Brain microvascular endothelial cell (primary cell): ENCODE measurements at regions not wholly inside any gene's neighbourhood (a gene's known extent, or its start where the extent isn't known, plus 50 kb on each side); places are given as distances from the start of the nearest gene placed in this dataset.
A peak's percentile ranks its signal among the peaks of the same experiment; 100 is the strongest.

ENCODE experiments used
- DNase-seq: peaks from one replicate; pipeline ENCODE4 v3.0.0-alpha.2; 2020
- H3K27ac ChIP-seq: fragments of 250-450 bp; sonication (Bioruptor Pico); 2 replicates; pipeline ENCODE4 v1.5.1; 2020; ENCODE audit warnings: mild to moderate bottlenecking, moderate library complexity
- H3K27me3 ChIP-seq: fragments of 250-450 bp; sonication (Bioruptor Pico); replicated peaks from 2 replicates; pipeline ENCODE4 v1.5.1; 2020; ENCODE audit warnings: mild to moderate bottlenecking
- H3K36me3 ChIP-seq: fragments of 250-450 bp; sonication (Bioruptor Pico); replicated peaks from 2 replicates; pipeline ENCODE4 v1.5.1; 2020; ENCODE audit warnings: mild to moderate bottlenecking
- H3K4me3 ChIP-seq: 2 replicates; pipeline ENCODE4 v1.5.1; 2011; ENCODE audit warnings: low read depth, mild to moderate bottlenecking, control low read depth, low read length, moderate library complexity
- in situ Hi-C: cut with HindIII; loops from 2 replicates; pipeline ENCODE4 v1.10.0; 2017; ENCODE audit warnings: low sequenced_read_pairs, low pct_ligation_motif_present
- TF ChIP-seq, protein P1 (sequence below): IDR thresholded peaks from 2 replicates; pipeline ENCODE4 v1.5.1; 2011; ENCODE audit warnings: low read depth, mild to moderate bottlenecking, moderate library complexity, low read length, control low read depth, inconsistent platforms; ENCODE audit errors: missing control alignments

GRCh38 chr1:79198832-79199231 is 192.3 kb upstream of the ADGRL4 start:
- no peak overlapping the region for H3K27ac ChIP-seq
- in situ Hi-C loops = loop anchor here (25.0 kb wide), 1 partner anchor 362 kb away; no protein-coding TSS in a partner anchor
- TF ChIP-seq, protein P1, sequence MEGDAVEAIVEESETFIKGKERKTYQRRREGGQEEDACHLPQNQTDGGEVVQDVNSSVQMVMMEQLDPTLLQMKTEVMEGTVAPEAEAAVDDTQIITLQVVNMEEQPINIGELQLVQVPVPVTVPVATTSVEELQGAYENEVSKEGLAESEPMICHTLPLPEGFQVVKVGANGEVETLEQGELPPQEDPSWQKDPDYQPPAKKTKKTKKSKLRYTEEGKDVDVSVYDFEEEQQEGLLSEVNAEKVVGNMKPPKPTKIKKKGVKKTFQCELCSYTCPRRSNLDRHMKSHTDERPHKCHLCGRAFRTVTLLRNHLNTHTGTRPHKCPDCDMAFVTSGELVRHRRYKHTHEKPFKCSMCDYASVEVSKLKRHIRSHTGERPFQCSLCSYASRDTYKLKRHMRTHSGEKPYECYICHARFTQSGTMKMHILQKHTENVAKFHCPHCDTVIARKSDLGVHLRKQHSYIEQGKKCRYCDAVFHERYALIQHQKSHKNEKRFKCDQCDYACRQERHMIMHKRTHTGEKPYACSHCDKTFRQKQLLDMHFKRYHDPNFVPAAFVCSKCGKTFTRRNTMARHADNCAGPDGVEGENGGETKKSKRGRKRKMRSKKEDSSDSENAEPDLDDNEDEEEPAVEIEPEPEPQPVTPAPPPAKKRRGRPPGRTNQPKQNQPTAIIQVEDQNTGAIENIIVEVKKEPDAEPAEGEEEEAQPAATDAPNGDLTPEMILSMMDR = no peak
- no peaks in the 10 kb centered on the region for H3K27me3 ChIP-seq
- H3K4me3 ChIP-seq = no peak overlapping the region
- H3K36me3 ChIP-seq = no peaks in the 10 kb centered on the region
- DNase-seq = no peak

DNA sequence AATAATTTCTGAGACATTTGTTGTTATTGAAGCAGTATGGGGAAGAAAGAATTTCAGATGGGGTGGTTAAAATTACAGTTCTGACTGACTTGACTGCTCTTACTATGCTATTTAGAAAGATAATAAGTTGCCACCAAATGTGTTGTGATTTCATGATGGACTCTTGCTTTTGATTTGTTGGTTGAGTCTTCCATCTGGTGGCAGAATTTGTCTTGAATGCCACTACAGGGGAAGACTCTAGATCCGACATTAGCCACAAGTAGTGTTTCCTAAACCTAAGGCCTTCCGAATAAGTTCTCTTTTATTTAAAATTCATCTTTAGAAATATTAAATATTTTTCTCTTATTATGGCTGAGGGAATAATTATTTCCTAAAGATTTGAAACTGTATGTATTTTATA is 190.9 kb upstream of the ADGRL4 start:
- H3K27me3 ChIP-seq = no peaks in the 10 kb centered on the region
- no peaks in the 10 kb centered on the region for H3K36me3 ChIP-seq
- TF ChIP-seq, protein P1 = peak; percentile 48
- in situ Hi-C loops = loop anchor here (25.0 kb wide), 1 partner anchor 360 kb away; no protein-coding TSS in a partner anchor
- peak; percentile 19 for DNase-seq
- no peak overlapping the region for H3K4me3 ChIP-seq
- no peak overlapping the region for H3K27ac ChIP-seq

DNA sequence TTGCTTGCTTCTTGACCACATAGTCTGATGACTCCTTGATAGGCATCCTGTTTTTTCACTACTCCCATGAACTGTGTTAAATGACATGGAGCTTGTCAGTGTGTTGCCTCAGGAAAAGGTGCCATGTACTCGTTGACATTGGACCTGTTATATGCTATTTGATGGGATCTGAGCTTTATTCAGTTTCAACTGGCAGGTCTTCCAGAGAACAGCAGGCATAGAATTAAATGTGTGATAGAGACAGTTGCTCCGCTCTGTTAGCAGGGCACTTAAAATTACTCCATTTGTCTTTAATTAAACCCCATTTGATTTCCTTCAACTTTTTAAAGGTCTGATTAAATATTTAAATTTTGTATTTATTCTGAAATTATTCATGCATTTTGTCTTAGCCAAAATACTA is 189.7 kb upstream of the ADGRL4 start:
- in situ Hi-C loops = loop anchor here (25.0 kb wide), 1 partner anchor 359 kb away; no protein-coding TSS in a partner anchor
- Histone ChIP-seq H3K4me3 (no peak overlapping the region), H3K27me3 (no peaks in the 10 kb centered on the region), H3K27ac (no peak overlapping the region), H3K36me3 (no peaks in the 10 kb centered on the region)
- TF ChIP-seq, protein P1 = no peak
- DNase-seq = no peak

DNA sequence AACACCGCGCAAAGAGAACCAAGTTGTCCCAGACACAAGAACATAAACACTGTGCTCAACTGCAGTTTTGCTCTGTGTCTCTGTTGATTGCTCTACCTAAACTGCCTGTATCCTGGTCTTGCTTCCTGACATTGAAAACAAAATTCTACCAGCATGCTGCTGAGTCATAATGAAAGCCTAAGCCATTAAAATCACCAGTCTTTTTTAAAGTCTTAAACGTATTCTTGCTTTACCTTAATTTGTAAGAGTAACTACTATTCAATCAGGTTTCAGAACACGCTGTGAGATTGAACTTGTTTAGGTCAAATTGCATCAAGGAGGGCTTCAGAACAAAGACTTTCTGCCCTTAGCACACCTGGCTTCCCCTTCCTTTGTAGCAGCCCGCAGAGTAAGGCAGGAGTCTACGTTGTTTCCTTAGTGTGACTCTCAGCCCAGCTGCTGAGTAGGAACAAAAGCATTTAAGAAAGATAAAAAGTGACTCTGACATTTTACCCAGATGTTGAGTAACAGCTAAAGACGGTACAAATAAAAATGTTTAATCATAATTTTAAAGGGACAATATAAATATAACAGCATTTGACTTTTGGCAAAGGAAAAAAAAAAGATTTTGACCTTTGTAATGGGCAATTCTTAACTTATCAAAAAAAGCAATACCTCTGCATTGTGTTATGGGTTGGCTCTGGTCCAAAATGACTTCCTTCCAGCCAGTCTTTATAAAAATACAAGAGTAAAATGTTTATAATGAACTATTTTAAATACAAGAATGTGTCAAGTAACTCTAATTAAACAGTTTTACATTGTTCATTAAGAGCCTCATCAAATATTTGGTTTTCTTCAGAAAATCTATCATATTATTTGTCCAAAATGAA is 186.9 kb upstream of the ADGRL4 start:
- peak; percentile 74 for DNase-seq

DNA sequence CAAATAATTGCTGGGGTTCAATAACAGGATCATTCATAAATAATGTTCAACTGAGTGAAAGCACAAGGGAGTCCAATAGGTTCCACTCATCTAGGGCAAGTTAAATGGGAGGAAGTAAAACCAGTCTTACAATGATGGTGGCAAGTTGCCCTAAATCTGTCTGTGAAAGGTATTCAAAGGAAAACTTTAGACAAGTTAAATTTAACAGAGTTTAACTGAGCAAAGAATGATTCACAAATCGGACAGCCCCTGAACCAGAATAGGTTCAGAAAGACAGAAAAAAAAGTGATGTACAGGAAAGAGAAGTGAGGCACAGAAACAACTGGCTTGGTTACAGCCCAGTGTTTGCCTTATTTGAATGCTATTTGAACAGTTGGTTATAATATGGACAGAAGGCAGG is 183.5 kb upstream of the ADGRL4 start:
- no peak for DNase-seq
- in situ Hi-C loops = loop anchor here (25.0 kb wide), 1 partner anchor 353 kb away; no protein-coding TSS in a partner anchor
- Histone ChIP-seq H3K27me3 (no peaks in the 10 kb centered on the region), H3K27ac (no peak overlapping the region), H3K4me3 (no peak overlapping the region), H3K36me3 (no peaks in the 10 kb centered on the region)
- TF ChIP-seq, protein P1 = no peak

More for the DNA sequence above, 186.9 kb upstream of the ADGRL4 start:
- TF ChIP-seq, protein P1 = no peak
- H3K4me3 ChIP-seq = no peak overlapping the region
- peak overlapping the region; percentile 69 for H3K27ac ChIP-seq
- no peaks in the 10 kb centered on the region for H3K27me3 ChIP-seq
- no peaks in the 10 kb centered on the region for H3K36me3 ChIP-seq
- in situ Hi-C loops = loop anchor here (25.0 kb wide), 1 partner anchor 356 kb away; no protein-coding TSS in a partner anchor
